B cell (primary cell): ENCODE measurements at regions not wholly inside any gene's neighbourhood (a gene's known extent, or its start where the extent isn't known, plus 50 kb on each side); places are given as distances from the start of the nearest gene placed in this dataset.

ENCODE experiments used
- ATAC-seq: fragments of 200-7000 bp; cut with Tn5 transposase; one replicate; pipeline ENCODE4 v1.10.0; 2021; ENCODE audit warnings: low read depth, mild to moderate bottlenecking, moderate number of reproducible peaks, moderate library complexity
- CTCF ChIA-PET: fragments of 350-600 bp; sonication (Branson Sonifier 250); formaldehyde crosslinking; loops from one replicate; lab custom pipeline; 2021; ENCODE audit warnings: antibody characterized with exemption, inconsistent platforms; lab: Charles Lee
- POLR2A ChIA-PET: fragments of 350-600 bp; sonication (Branson Sonifier 250); formaldehyde crosslinking; loops from one replicate; lab custom pipeline; 2021; ENCODE audit warnings: antibody characterized with exemption; lab: Charles Lee
- DNase-seq: peaks from one replicate; pipeline ENCODE4 v3.0.0; 2013
- H2AFZ ChIP-seq: 2 replicates; pipeline ENCODE4 v1.6.1; 2012; ENCODE audit warnings: mild to moderate bottlenecking, low read depth, low read length; ENCODE audit not compliant: insufficient read depth, poor library complexity, severe bottlenecking
- H3K27ac ChIP-seq, 2 donors: 1 replicate in 1 of 2; 2 replicates in 1 of 2; pipeline ENCODE4 v1.5.1; 2012 to 2013; ENCODE audit warnings: low read length in 2 of 2, mild to moderate bottlenecking in 2 of 2, moderate library complexity in 1 of 2
- H3K27me3 ChIP-seq, 4 experiments: fragments of 200-600 bp in 1 of 4; sonication (generic) in 1 of 4; replicated peaks in 1 of 4; 1 replicate in 2 of 4; 2 replicates in 2 of 4; pipeline versions ENCODE4 v1.6.1 to v1.7.0; 2013 to 2016; ENCODE audit warnings: low read length in 3 of 4, mild to moderate bottlenecking in 2 of 4, mixed read lengths in 1 of 4, moderate library complexity in 1 of 4; ENCODE audit not compliant: insufficient read depth in 4 of 4, control insufficient read depth in 3 of 4; ENCODE audit errors: control extremely low read depth in 1 of 4
- H3K36me3 ChIP-seq, 2 experiments: replicated peaks in 1 of 2; 1 replicate in 1 of 2; 2 replicates in 1 of 2; pipeline versions ENCODE4 v1.6.1 to v1.7.1; 2013; ENCODE audit warnings: low read length in 1 of 2; ENCODE audit not compliant: insufficient read depth in 2 of 2, control insufficient read depth in 1 of 2; ENCODE audit errors: control extremely low read depth in 1 of 2, extremely low read depth in 1 of 2
- H3K4me1 ChIP-seq, 2 donors: fragments of 200-600 bp in 1 of 2; sonication (generic) in 1 of 2; 1 replicate in 1 of 2; 2 replicates in 1 of 2; pipeline versions ENCODE4 v1.5.1 to v1.6.1; 2013 to 2017; ENCODE audit warnings: low read length in 2 of 2; ENCODE audit not compliant: control insufficient read depth in 2 of 2, insufficient read depth in 2 of 2
- H3K4me2 ChIP-seq: replicated peaks from 2 replicates; pipeline ENCODE3; 2012; ENCODE audit warnings: mild to moderate bottlenecking, low read depth, low read length; ENCODE audit not compliant: poor library complexity, severe bottlenecking
- H3K4me3 ChIP-seq, 5 experiments: fragments of 200-600 bp in 1 of 5; sonication (generic) in 1 of 5; 1 replicate in 3 of 5; 2 replicates in 2 of 5; pipeline versions ENCODE4 v1.5.1 to v1.7.0; 2011 to 2016; ENCODE audit warnings: low read length in 4 of 5, mild to moderate bottlenecking in 4 of 5, low read depth in 2 of 5, control low read depth in 1 of 5, moderate library complexity in 1 of 5; ENCODE audit not compliant: insufficient read depth in 1 of 5; ENCODE audit errors: control extremely low read depth in 1 of 5, extremely low read depth in 1 of 5
- H3K79me2 ChIP-seq: fragments of 200-600 bp; sonication (generic); one replicate; pipeline ENCODE4 v1.6.0; 2016; ENCODE audit warnings: low read length; ENCODE audit not compliant: control insufficient read depth, insufficient read depth
- H3K9ac ChIP-seq: fragments of 200-600 bp; sonication (generic); 2 replicates; pipeline ENCODE4 v1.6.1; 2017; ENCODE audit warnings: mild to moderate bottlenecking, low read length, moderate library complexity
- H3K9me3 ChIP-seq, 3 donors: one replicate each; pipeline versions ENCODE4 v1.6.1 to v1.7.1; 2013; ENCODE audit warnings: low read length in 2 of 3; ENCODE audit not compliant: control insufficient read depth in 2 of 3, insufficient read depth in 1 of 3; ENCODE audit errors: control extremely low read depth in 1 of 3
- H4K20me1 ChIP-seq: 2 replicates; pipeline ENCODE4 v1.6.0; 2012; ENCODE audit warnings: mild to moderate bottlenecking, low read length; ENCODE audit not compliant: insufficient read depth, control insufficient read depth, poor library complexity, severe bottlenecking
- H3K27ac Mint-ChIP-seq: one replicate; pipeline ENCODE4 v1.8.0; 2021; ENCODE audit warnings: mixed read lengths
- H3K27me3 Mint-ChIP-seq: one replicate; pipeline ENCODE4 v1.8.0; 2021; ENCODE audit warnings: mixed read lengths
- H3K4me1 Mint-ChIP-seq: one replicate; pipeline ENCODE4 v1.8.0; 2021; ENCODE audit warnings: mixed read lengths
- H3K4me3 Mint-ChIP-seq: one replicate; pipeline ENCODE4 v1.8.0; 2021; ENCODE audit warnings: mixed read lengths
- H3K9me3 Mint-ChIP-seq: one replicate; pipeline ENCODE4 v1.8.0; 2022; ENCODE audit warnings: mixed read lengths; ENCODE audit not compliant: insufficient read depth
- CTCF ChIP-seq: fragments of 200-600 bp; IDR thresholded peaks from one replicate; pipeline ENCODE4 v1.8.0; 2022; ENCODE audit warnings: antibody characterized with exemption, mild to moderate bottlenecking
- EZH2 ChIP-seq: IDR thresholded peaks from 2 replicates; pipeline ENCODE4 v1.6.1; 2012; ENCODE audit warnings: borderline replicate concordance, low read depth, mild to moderate bottlenecking, moderate library complexity, low read length; ENCODE audit not compliant: insufficient read depth, poor library complexity, severe bottlenecking
- WGBS: methylation state at CpG from one replicate; pipeline ENCODE4 v1.1.5; 2013; ENCODE audit warnings: missing lambda C conversion rate; ENCODE audit not compliant: insufficient coverage; 5-methylcytosine and 5-hydroxymethylcytosine counted together
- intact Hi-C: fragments of 100-400 bp; cut with micrococcal nuclease; formaldehyde crosslinking; loops from one replicate; pipeline ENCODE4 v1.10.0; 2022

- no peaks in the 10 kb centered on the region for H3K9me3 Mint-ChIP-seq
- TF ChIP-seq CTCF (no peak), EZH2 (no peak)
Observed at GRCh38 chr4:184953421-184953945, 64.8 kb upstream of the HELT start.

GRCh38 chr4:184953971-184954370 is 64.3 kb upstream of the HELT start:
- ATAC-seq (no peak), DNase-seq (no peak)
- H3K4me3 Mint-ChIP-seq, result no peak overlapping the region
- H3K79me2 ChIP-seq, result no peaks in the 10 kb centered on the region
- ChIA-PET CTCF (no interaction called here), POLR2A (no interaction called here)
- no peak overlapping the region for H2AFZ ChIP-seq
- H3K4me3 ChIP-seq, result no peak overlapping the region
- H3K27ac Mint-ChIP-seq, result no peak overlapping the region
- H3K4me2 ChIP-seq, result no peak overlapping the region
- peaks cover 30% of the 10 kb centered on the region for H3K27me3 Mint-ChIP-seq
- 87% methylated on average over 9 of the region's 9 CpGs for WGBS
- H3K27ac ChIP-seq, result no peak overlapping the region
- no peak overlapping the region for H3K9ac ChIP-seq
- H3K9me3 Mint-ChIP-seq, result no peaks in the 10 kb centered on the region
- peaks cover 0 to 15% (median under 1%) of the 10 kb centered on the region in 4 experiments for H3K27me3 ChIP-seq
- intact Hi-C loops, result no loop called here
- H3K4me1 Mint-ChIP-seq, result no peaks in the 10 kb centered on the region
- TF ChIP-seq CTCF, result no peak
- no peak for TF ChIP-seq EZH2
- no peaks in the 10 kb centered on the region for H3K9me3 ChIP-seq
- no peaks in the 10 kb centered on the region for H3K36me3 ChIP-seq
- H3K4me1 ChIP-seq, result no peaks in the 10 kb centered on the region
- no peaks in the 10 kb centered on the region for H4K20me1 ChIP-seq

More at GRCh38 chr4:184953421-184953945, 64.8 kb upstream of the HELT start:
- 98% methylated on average over 7 of the region's 8 CpGs for WGBS
- Histone ChIP-seq H3K27ac (no peak overlapping the region), H3K79me2 (no peaks in the 10 kb centered on the region), H3K4me1 (no peaks in the 10 kb centered on the region), H3K36me3 (no peaks in the 10 kb centered on the region), H3K9ac (no peak overlapping the region), H2AFZ (no peak overlapping the region), H3K4me3 (no peak overlapping the region), H3K9me3 (no peaks in the 10 kb centered on the region), H3K4me2 (no peak overlapping the region), H4K20me1 (no peaks in the 10 kb centered on the region), H3K27me3 (peaks cover 0 to 15% (median 2%) of the 10 kb centered on the region in 4 experiments)
- intact Hi-C loops, result no loop called here
- DNase-seq (no peak), ATAC-seq (no peak)
- Mint-ChIP-seq H3K4me1 (no peaks in the 10 kb centered on the region), H3K27ac (no peak overlapping the region), H3K4me3 (no peak overlapping the region), H3K27me3 (peaks cover 35% of the 10 kb centered on the region)
- ChIA-PET POLR2A (no interaction called here), CTCF (no interaction called here)
